Left ventricle myocardium superior (tissue), 1 donor: ENCODE measurements at regions not wholly inside any gene's neighbourhood (a gene's known extent, or its start where the extent isn't known, plus 50 kb on each side); places are given as distances from the start of the nearest gene placed in this dataset.

Source experiments
- ATAC-seq: fragments of 200-7000 bp; cut with Tn5 transposase; one replicate; pipeline ENCODE4 v1.9.1; 2020; ENCODE audit warnings: mild to moderate bottlenecking, moderate library complexity
- DNase-seq: peaks from one replicate; pipeline ENCODE4 v3.0.0-alpha.2; 2020
- intact Hi-C: fragments of 100-400 bp; cut with micrococcal nuclease; formaldehyde crosslinking; loops from one replicate; pipeline ENCODE4 v1.11.0; 2022
- donor health status: DM: no; HTN: yes; CAD: no; lungs with severe emphysema.

DNA sequence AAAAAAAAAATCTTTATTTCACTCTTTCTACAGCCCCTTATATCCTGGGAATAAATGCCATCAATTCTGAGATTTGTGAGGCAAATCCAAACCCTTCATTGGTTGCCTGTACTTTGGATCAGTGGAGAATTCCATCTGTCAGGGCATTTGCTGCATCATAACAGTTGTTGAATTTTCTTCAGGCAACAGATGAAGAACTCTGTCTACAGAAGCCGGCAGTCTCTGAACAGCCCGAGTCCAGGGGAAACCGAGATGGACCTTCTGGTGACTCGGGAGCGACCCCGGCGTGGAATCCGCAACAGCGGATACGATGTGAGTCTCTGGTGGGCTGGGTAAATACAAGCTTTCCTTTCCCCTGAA is 82.3 kb downstream of the C11orf91 start:
- ATAC-seq, result no peak
- intact Hi-C loops, result no loop called here
- no peak for DNase-seq

DNA sequence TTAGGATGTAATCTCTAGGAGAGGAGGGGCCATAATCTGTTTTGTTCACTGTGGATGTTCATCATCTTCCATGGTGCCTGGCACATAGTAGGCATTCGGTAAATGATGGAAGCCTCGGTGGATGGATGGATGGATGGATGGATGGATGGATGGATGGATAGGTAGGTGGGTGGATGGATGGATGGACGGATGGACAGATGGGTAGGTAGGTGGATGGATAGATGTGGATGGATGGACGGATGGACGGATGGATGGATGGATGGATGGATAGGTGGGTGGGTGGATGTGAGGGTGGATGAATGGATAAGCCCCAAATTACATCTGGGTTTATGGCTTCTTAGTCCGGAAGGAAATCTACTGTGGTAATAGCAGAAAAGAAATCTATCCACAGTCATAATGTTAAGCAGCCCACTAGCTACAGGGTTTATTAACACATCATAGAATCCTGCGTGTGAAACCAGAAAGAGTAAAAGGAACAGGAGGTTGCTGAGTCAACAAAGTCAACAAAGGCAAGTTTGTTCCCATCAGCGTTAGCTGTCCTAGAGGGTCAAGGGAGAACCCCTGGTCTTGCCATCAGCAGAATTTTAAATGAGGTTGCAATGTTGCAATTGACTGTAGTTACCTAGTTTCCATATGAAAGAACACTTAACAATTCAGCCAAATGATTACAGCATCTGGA is 82.8 kb downstream of the C11orf91 start:
- intact Hi-C loops, result no loop called here
- ATAC-seq (no peak), DNase-seq (no peak)

DNA sequence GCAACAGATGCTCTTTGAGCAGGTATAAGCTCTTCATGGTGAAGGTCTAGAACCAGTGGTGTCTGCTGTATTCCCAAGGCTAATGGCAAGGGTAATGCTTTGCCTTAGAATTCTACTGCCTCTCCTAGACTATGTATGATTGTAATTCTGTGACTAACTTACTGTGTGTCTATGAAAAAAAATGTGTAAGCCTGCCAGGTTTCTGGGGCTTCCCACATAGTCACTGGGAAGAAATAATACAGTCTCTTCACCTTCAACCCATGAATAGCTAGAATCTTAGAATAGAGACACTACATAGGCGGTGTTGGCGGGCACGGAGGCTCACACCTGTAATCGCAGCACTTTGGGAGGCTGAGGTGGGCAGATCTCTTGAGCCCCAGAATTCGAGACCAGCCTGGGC is 84.1 kb downstream of the C11orf91 start:
- intact Hi-C loops, result no loop called here
- ATAC-seq, result no peak
- DNase-seq, result no peak

DNA sequence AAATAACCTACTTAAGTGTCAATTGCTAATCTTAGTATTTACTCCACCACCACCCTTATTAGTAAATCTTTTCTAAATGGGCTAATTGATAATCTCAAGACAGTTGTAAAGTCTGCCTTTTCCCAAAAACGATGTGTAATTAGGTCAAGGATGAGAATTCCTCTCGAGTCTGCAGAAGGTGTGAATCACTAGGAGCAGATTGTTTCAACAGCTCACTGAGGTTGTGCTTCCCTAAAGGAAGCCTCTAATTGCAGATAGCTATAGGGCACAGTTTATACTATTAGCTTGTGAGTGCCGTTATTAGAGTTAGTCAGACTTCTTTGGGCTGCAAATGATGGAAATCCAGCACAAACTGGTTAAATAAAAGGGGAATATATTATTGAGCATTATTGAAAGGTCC is 84.9 kb downstream of the C11orf91 start:
- intact Hi-C loops, result no loop called here
- no peak for DNase-seq

DNA sequence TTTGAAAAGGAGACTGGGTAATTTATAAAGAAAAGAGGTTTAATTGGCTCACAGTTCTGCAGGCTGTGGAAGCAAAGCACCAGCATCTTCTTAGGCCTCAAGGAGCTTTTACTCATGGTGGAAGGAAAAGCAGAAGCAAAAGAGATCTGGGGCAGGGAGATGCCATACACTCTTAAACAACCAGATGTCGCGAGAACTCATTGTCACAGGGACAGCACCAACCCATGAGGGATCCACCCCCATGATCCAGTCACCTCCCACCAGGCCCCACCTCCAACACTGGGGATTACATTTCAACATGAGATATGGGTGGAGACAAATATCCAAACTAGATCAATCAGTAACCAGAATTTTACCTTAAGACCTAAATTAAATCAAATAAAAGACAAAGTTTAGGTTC is 87.2 kb downstream of the C11orf91 start:
- intact Hi-C loops, result no loop called here
- DNase-seq (no peak), ATAC-seq (no peak)

More for the DNA sequence above, 84.9 kb downstream of the C11orf91 start:
- no peak for ATAC-seq

DNA sequence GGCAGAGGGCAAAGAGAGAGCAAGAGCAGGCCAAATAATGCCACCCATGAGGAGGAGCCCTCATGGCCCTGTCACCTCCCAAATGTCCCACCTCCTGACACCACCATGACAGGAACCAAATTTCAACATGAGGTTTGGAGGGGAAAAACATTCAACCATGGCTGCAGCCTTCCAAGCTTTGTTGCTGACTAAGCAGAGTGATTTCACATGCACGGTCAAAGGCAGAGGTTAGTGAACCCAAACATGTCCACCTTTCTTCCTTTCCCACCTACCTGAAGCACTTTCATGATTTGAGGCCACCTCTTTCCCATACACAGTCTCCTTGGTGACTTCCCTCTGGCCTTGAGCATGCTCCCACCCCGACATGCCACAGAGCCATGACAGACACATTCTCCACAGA is 89.7 kb downstream of the C11orf91 start:
- DNase-seq (no peak), ATAC-seq (no peak)
- intact Hi-C loops, result no loop called here

DNA sequence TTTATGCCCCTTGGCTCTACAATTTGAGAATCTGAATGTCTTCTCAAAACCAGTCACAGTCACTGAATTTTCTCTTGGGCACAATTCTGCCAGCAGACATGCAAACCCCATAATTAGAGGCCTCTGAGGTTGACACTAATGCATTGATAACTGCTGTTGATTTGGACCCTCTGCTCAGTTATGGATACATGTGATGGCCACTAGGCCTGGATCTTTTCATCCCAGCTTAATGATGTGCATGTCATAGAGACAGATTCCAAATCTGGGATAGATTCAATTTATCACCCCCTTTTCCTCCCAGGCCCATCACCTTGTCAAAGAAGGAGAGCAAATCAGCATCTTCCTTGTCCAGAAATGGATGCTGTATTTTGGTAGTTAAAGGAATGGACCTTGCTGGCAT is 92.2 kb downstream of the C11orf91 start:
- ATAC-seq (no peak), DNase-seq (no peak)
- intact Hi-C loops, result no loop called here

DNA sequence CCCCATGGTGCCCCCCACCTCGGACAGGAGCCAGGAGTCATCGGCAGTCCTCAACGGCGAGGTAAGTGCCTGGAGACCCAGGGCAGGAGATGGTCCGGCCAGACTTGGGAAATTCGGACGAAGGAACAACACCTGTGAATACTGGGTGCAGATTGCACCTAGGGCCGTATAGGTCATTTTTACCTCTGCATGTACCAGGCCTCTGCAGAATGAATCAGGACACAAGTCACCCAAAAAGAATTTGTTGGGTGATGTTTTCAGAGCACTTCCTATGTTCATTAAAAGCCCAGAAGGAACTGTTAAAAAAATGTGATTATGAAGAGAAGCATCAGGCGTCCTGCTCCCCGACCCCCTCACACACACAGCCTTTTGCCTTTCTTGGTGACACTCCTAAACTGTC is 93.9 kb downstream of the C11orf91 start:
- intact Hi-C loops, result no loop called here

DNA sequence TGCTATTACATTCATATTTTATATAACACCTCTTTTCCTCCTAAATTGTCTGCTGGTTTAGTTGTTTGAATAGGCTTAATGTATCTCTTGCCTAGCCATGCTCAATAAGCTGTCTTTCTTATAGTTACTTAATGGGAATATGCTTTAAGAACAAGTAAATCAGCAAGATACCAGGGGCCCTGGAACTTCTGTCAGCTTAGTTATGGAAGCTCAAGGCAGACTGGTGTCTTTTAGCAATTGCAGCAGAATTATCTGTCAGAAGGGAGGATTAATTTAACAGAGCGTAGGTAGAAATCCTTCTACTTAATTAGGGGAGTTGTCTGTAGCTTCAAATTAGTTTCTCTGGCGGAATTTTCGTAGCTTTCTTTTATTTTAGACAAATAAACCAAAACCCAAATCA is 94.9 kb downstream of the C11orf91 start:
- intact Hi-C loops, result no loop called here
- no peak for ATAC-seq

More for the DNA sequence above, 93.9 kb downstream of the C11orf91 start:
- DNase-seq (no peak), ATAC-seq (no peak)

DNA sequence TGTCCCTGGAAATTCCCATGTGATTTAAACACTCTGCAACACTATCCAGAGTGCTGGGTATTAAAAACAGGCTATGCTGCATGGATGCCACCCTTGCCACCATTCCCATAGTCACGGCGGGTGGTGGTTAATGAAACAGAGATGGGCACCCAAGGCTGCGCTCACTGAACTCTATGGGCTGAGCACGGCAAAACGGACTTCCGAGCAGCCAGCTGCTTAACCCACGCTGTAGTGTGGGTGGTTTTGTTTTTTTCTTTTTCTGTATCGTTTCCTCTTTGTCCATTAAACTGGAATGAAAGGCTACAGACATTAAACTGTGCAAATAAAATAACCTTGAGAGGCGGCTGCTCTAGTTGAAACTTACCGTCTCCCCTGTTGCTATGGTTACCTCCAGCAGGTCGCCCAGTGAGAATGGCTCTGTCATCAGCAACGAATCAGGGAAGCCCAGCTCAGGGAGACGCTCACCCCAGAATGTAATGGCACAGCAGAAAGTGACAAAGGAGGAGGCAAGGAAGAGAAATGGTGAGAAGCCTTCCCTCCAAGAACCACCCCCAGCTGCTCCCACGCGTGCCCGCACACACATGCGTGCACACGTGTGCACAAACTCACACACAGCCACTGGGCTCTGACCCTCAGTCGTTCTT is 102.1 kb downstream of the C11orf91 start:
- DNase-seq, result no peak
- intact Hi-C loops, result no loop called here
- ATAC-seq, result no peak

More for the DNA sequence above, 94.9 kb downstream of the C11orf91 start:
- no peak for DNase-seq

DNA sequence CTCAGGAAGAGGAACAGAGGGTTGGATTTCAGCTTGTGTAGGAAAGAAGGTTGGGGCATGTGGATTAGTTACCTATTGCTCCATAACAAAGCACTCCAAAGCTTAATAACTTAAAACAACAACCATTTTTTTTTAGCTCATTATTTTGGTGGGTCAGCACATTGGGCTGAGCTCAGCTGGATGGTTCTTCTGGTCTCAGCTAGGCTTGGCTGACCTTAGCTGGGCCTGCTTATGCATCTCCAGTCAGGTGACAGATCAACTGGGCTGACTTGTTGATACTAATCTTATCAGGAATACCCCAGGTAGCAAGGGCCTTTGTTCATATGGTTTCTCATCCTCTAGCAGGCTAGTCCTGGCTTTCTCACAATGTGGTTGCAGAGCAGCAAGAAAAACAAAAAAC is 106.4 kb downstream of the C11orf91 start:
- intact Hi-C loops, result no loop called here
- DNase-seq (no peak), ATAC-seq (no peak)

DNA sequence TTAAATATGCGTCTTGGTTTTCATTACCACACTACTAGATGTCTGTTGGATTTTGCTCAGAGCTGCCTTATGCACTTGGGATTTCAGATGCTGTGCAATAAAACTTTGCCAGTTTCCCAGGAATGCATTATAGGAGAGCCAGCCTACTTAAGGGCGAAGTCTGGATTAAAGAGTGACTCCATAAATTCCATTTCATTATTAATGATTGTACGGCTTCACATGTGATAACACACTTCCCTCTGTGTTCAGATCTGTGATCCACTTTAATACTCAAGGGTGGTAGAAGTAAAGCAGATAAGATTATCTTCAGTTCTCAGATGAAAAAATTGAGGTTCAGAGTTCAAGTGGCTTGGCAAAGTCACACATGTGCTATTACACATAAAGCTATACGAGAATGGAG is 110.2 kb downstream of the C11orf91 start:
- DNase-seq, result no peak
- no peak for ATAC-seq
- intact Hi-C loops, result no loop called here

DNA sequence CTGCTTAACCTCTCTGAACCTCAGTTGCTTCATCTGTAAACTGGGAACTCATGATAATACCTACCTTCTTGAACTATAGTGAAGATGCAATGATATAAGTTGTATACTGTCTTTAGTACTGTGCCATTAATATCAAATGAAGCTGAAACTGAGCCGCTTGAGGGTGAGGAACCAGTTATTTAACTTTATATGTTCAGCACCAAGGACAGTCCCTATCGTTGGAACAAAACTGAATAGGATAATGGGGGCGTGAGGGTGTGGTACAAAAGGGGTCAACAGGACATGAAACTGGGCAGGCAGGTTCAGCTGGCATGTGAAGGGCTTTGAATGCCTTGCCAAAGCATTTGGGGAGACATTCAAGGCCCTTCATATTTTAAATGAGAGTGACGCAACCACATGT is 112.6 kb downstream of the C11orf91 start:
- ATAC-seq, result no peak
- no peak for DNase-seq
- intact Hi-C loops, result no loop called here

DNA sequence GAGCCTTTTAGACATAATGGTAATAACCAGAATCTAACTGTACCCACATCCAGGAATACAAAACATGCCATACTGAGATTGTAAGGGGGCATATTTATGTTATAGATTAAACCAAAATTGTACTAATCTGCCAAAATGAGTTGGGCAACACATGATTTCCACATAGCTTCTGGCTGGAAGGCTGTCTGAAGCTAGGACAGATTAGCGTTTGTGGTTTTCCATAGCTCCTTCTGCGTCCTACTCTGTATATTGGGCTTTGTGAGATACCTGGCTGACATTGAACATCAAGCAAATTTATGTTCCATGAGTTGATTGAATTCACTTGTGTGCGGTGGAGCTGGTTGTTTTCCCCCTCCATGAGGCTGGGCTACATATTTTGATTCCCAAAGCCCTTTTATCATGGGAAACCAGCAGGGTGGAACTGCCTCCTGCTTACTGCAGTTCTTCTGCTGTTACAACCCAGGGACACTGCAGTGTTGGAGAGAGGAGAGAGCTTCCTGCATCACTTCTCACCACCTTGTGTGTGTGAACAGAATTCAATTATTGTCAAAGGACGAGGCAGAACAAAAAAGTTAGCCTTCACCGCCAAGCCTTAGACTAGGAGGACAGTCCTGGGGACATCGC is 114.9 kb downstream of the C11orf91 start:
- intact Hi-C loops, result no loop called here
- DNase-seq (no peak), ATAC-seq (no peak)

DNA sequence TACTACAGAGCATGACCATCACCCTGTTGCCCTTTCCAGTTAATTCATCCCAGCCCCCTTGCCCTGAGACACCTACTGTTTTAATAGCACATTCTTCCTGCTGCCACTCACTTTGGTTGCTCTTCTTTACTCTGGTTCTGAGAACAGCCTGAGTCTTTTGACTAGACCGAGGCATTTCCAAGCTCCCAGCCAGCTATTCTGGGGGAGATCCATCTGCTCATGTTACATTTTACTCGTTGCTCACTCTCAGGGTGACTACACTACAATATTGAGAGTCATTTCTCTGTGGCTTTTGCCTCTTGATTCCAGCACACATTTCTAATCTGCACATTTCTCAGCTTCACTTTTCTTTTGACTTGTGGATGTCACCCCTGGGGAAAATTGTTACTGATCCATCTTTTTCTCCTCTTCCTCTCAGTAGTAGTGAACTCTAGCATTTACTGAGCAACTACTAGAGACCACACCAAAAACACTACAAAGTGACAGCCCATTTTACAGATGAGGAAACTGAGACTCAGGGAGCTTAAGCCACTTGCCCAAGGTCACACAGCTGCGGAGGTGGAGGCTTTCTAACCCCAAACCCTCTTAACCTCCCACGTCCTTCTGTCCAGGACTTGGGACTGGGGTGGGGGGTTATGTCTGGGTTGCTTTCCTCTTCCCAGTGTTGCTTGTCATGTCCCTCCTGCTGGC is 117.8 kb downstream of the C11orf91 start:
- ATAC-seq (no peak), DNase-seq (no peak)
- intact Hi-C loops, result no loop called here

DNA sequence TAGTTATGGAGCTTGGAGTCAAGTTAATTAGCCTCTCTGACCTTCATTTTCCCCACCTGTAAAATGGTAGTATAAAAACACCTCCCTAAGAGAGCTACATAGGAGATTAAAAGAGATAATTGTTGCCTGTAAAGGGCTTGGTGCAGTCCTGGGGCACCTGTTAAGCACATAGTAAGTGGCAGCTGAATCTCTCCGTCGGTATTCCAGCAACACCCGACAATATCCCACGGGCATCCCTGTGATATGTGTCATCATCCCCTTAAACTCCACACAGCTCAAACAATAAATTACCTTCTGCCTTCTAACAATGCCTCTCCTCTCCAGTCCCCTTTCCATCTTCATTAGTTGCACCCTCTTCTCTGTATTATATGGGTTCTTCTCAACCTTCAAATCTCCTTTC is 121.5 kb downstream of the C11orf91 start:
- ATAC-seq, result no peak
- intact Hi-C loops, result no loop called here
- no peak for DNase-seq

DNA sequence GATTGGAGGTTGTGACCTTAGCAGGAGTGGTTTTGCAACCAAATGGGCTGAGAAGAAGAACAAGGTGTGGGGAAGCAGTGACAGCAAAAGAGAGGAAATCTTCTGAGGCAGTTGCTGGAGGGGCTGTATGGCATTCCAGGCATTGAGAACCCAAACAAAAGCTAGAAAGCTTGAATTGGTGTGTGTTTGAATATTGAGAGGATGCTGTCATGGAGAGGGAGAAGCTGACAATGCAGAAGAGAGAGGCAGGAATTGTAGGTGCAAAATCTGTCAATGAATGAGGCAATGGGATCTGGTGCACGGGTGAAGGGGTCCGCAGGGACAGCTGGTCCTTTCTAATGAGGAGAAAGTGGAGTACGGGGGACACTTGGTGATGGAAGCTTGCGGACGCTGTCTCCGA is 123.4 kb downstream of the C11orf91 start:
- DNase-seq, result no peak
- intact Hi-C loops, result no loop called here
- ATAC-seq, result no peak

DNA sequence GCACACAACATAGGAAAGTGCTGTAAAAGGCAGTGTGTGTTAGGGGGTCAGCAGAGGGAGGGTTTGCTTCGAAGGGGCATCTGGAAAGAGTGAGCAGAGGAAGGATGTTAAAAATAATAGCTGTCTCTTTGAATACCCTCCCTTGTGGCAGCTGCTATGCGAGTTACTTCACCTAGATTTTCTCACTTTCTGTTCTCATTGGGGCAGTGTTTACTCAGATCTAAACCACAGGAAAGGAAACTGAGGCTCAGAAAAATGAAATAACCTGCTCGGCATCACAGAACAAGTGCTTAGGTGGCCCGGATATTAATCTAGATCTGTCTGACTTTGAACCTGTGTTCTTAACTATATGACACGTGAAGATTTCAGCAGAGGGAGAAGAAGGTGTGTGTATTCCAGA is 125.3 kb downstream of the C11orf91 start:
- intact Hi-C loops, result no loop called here
- ATAC-seq (no peak), DNase-seq (no peak)

DNA sequence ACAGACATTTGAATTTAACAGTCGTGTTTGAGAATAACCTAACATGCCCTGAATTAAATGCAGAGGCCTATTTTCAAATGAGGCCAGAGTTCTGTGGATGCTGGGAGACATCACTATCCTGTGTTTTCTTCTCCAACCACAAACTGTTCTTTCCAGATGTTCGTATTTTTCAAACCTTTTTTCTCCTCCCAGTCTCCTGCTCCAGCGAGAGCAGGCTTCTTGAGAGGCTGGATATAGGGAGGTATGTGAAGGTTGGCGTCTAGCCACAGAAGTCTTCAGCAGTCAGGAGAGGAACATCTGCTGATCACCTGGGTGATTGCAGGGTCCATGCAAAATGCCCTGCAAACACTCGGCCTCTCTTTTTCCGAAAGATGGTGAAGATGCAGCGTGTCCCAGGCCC is 126.3 kb downstream of the C11orf91 start:
- ATAC-seq (no peak), DNase-seq (no peak)

DNA sequence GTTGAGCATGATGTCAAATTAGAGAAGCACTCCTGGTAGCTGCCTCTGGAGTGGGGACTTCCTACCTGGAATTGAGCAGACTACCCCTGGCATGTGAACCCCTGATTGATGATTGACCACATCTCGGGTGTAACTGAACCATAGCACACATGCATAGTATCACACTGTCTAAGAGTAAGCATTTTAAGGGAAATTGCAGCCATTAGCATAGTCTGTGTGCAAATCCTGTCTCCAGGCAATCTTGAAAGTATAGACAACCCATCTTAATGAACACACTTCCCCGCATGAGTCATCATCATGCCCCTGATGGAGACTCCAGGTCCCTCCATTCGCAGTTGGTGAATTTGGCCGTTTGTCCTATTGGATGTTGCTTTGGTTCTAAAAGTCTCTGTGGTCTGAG is 131.3 kb downstream of the C11orf91 start:
- intact Hi-C loops, result no loop called here
- ATAC-seq, result no peak
- DNase-seq, result no peak

More for the DNA sequence above, 126.3 kb downstream of the C11orf91 start:
- intact Hi-C loops, result no loop called here
